Esophagus muscularis mucosa (tissue), 4 donors: ENCODE measurements at regions not wholly inside any gene's neighbourhood (a gene's known extent, or its start where the extent isn't known, plus 50 kb on each side); places are given as distances from the start of the nearest gene placed in this dataset.
"Not testable (repeated sequence)": the region's sequence is repeated elsewhere in the genome, so short reads cannot be mapped to it uniquely, and the experiment has no call there.

Experiments
- CTCF ChIP-seq, 3 experiments: fragments of 200-600 bp in 2 of 3; fragments of 450-650 bp in 1 of 3; sonication (generic) in 2 of 3; IDR thresholded peaks; one replicate each; pipeline ENCODE4 v1.5.1; 2017 to 2019; ENCODE audit warnings: antibody characterized with exemption in 3 of 3, mild to moderate bottlenecking in 2 of 3, moderate library complexity in 1 of 3
- EP300 ChIP-seq: sonication (generic); formaldehyde crosslinking; IDR thresholded peaks from one replicate; pipeline ENCODE4 v1.6.1; 2017; ENCODE audit warnings: antibody characterized with exemption
- POLR2A ChIP-seq: fragments of 450-650 bp; IDR thresholded peaks from one replicate; pipeline ENCODE4 v1.6.1; 2017; ENCODE audit warnings: antibody characterized with exemption, moderate library complexity, mild to moderate bottlenecking, low read depth
- POLR2AphosphoS5 ChIP-seq, 2 donors: sonication (generic); formaldehyde crosslinking; IDR thresholded peaks; one replicate each; pipeline ENCODE4 v1.6.1; 2017; ENCODE audit warnings: antibody characterized with exemption in 2 of 2

- not testable (repeated sequence) for TF ChIP-seq CTCF (IDR thresholded peaks at IDR 0.05); POLR2A; EP300; POLR2AphosphoS5 (IDR thresholded peaks at IDR 0.05)
Measured at GRCh38 chr17:27957446-27957793, 64.3 kb upstream of the LYRM9 start.
